Upper lobe of right lung (tissue), 1 donor: ENCODE measurements at regions not wholly inside any gene's neighbourhood (a gene's known extent, or its start where the extent isn't known, plus 50 kb on each side); places are given as distances from the start of the nearest gene placed in this dataset.

Experiments
- ATAC-seq: fragments of 200-7000 bp; cut with Tn5 transposase; one replicate; pipeline ENCODE4 v1.9.1; 2020; ENCODE audit warnings: mild to moderate bottlenecking, moderate library complexity
- DNase-seq: peaks from one replicate; pipeline ENCODE4 v3.0.0-alpha.2; 2020
- H3K27ac ChIP-seq: fragments of 200-600 bp; one replicate; pipeline ENCODE4 v1.8.0; 2022
- H3K27me3 ChIP-seq: fragments of 200-600 bp; one replicate; pipeline ENCODE4 v1.8.0; 2022; ENCODE audit warnings: mild to moderate bottlenecking
- H3K36me3 ChIP-seq: fragments of 200-600 bp; one replicate; pipeline ENCODE4 v1.8.0; 2022
- H3K4me1 ChIP-seq: fragments of 200-600 bp; one replicate; pipeline ENCODE4 v1.8.0; 2022
- H3K4me3 ChIP-seq: fragments of 200-600 bp; one replicate; pipeline ENCODE4 v1.8.0; 2022; ENCODE audit warnings: mild to moderate bottlenecking
- H3K9me3 ChIP-seq: fragments of 200-600 bp; one replicate; pipeline ENCODE4 v1.8.0; 2022
- CTCF ChIP-seq: fragments of 200-600 bp; IDR thresholded peaks from one replicate; pipeline ENCODE4 v1.8.0; 2022; ENCODE audit warnings: antibody characterized with exemption
- intact Hi-C: fragments of 100-400 bp; cut with DNase I; formaldehyde crosslinking; loops from one replicate; pipeline ENCODE4 v1.11.0; 2022
- donor health status: DM: no; HTN: yes; CAD: no; lungs with severe emphysema.

GRCh38 chr4:152243896-152244595, 291.8 kb downstream of the FBXW7 start:
- Histone ChIP-seq H3K27me3 (no peaks in the 10 kb centered on the region), H3K4me3 (no peak overlapping the region), H3K9me3 (no peaks in the 10 kb centered on the region), H3K27ac (no peak overlapping the region), H3K36me3 (no peaks in the 10 kb centered on the region), H3K4me1 (no peaks in the 10 kb centered on the region)
- ATAC-seq (peak; percentile 82), DNase-seq (no peak)
- intact Hi-C loops: no loop called here
- TF ChIP-seq CTCF: no peak

- no peaks in the 10 kb centered on the region for H3K4me1 ChIP-seq
- TF ChIP-seq CTCF: no peak
- no peak overlapping the region for H3K27ac ChIP-seq
- ATAC-seq (no peak), DNase-seq (no peak)
- intact Hi-C loops: no loop called here
- H3K36me3 ChIP-seq: no peaks in the 10 kb centered on the region
- no peaks in the 10 kb centered on the region for H3K27me3 ChIP-seq
- H3K4me3 ChIP-seq: no peak overlapping the region
- no peaks in the 10 kb centered on the region for H3K9me3 ChIP-seq
Measured at GRCh38 chr4:152243206-152243605, 292.7 kb downstream of the FBXW7 start.

- Histone ChIP-seq H3K27me3 (no peaks in the 10 kb centered on the region), H3K27ac (no peak overlapping the region), H3K9me3 (no peaks in the 10 kb centered on the region), H3K36me3 (no peaks in the 10 kb centered on the region), H3K4me1 (no peaks in the 10 kb centered on the region), H3K4me3 (no peak overlapping the region)
- no peak for TF ChIP-seq CTCF
- intact Hi-C loops: no loop called here
- ATAC-seq (no peak), DNase-seq (no peak)
Measured at GRCh38 chr4:152240232-152240631, 295.7 kb downstream of the FBXW7 start.

GRCh38 chr4:152239216-152239615, 296.7 kb downstream of the FBXW7 start:
- Histone ChIP-seq H3K27ac (no peak overlapping the region), H3K4me1 (no peaks in the 10 kb centered on the region), H3K9me3 (no peaks in the 10 kb centered on the region), H3K36me3 (no peaks in the 10 kb centered on the region), H3K4me3 (no peak overlapping the region), H3K27me3 (no peaks in the 10 kb centered on the region)
- DNase-seq (no peak), ATAC-seq (peak; percentile 10)
- intact Hi-C loops: no loop called here
- no peak for TF ChIP-seq CTCF

- Histone ChIP-seq H3K4me1 (no peaks in the 10 kb centered on the region), H3K9me3 (no peaks in the 10 kb centered on the region), H3K4me3 (no peak overlapping the region), H3K36me3 (no peaks in the 10 kb centered on the region), H3K27ac (no peak overlapping the region), H3K27me3 (no peaks in the 10 kb centered on the region)
- intact Hi-C loops: no loop called here
- TF ChIP-seq CTCF: no peak
- ATAC-seq (no peak), DNase-seq (no peak)
Measured at GRCh38 chr4:152236519-152237056, 299.3 kb downstream of the FBXW7 start.
